SK-N-SH treated with all-trans-retinoic acid at 6 μM for 48 hours (cell line): ENCODE measurements at regions not wholly inside any gene's neighbourhood (a gene's known extent, or its start where the extent isn't known, plus 50 kb on each side); places are given as distances from the start of the nearest gene placed in this dataset.

ENCODE experiments used
- ARNTL ChIP-seq: fragments of 450-650 bp; formaldehyde crosslinking; IDR thresholded peaks from 2 replicates; pipeline ENCODE4 v1.5.0; 2020; ENCODE audit warnings: low read depth, mild to moderate bottlenecking, moderate library complexity, borderline replicate concordance
- CSRNP3 ChIP-seq: fragments of 250-450 bp; sonication (Bioruptor Pico); IDR thresholded peaks from 2 replicates; pipeline ENCODE4 v1.5.1; 2021; ENCODE audit warnings: mild to moderate bottlenecking, moderate library complexity
- ESRRG ChIP-seq: fragments of 250-450 bp; sonication (Bioruptor Pico); IDR thresholded peaks from 2 replicates; pipeline ENCODE4 v1.6.1; 2021; ENCODE audit warnings: mild to moderate bottlenecking
- ISL1 ChIP-seq: fragments of 250-450 bp; sonication (Bioruptor Pico); IDR thresholded peaks from 2 replicates; pipeline ENCODE4 v2.1.2; 2022; ENCODE audit warnings: mild to moderate bottlenecking, moderate library complexity
- PATZ1 ChIP-seq: fragments of 250-450 bp; sonication (Bioruptor Pico); IDR thresholded peaks from 2 replicates; pipeline ENCODE4 v1.8.0; 2020; ENCODE audit warnings: mild to moderate bottlenecking, moderate library complexity, borderline replicate concordance
- TCF4 ChIP-seq: fragments of 250-450 bp; sonication (Bioruptor Pico); IDR thresholded peaks from 2 replicates; pipeline ENCODE4 v1.8.0; 2021; ENCODE audit warnings: mild to moderate bottlenecking, moderate library complexity, borderline replicate concordance
- TSHZ2 ChIP-seq: fragments of 250-450 bp; sonication (Bioruptor Pico); IDR thresholded peaks from 2 replicates; pipeline ENCODE4 v1.5.0; 2020; ENCODE audit warnings: mild to moderate bottlenecking, moderate library complexity
- ZC3H10 ChIP-seq: fragments of 250-450 bp; sonication (Bioruptor Pico); IDR thresholded peaks from 2 replicates; pipeline ENCODE4 v1.5.1; 2021; ENCODE audit warnings: mild to moderate bottlenecking, moderate library complexity
- ZFP30 ChIP-seq: fragments of 450-650 bp; formaldehyde crosslinking; IDR thresholded peaks from 2 replicates; pipeline ENCODE4 v1.5.0; 2022; ENCODE audit warnings: mild to moderate bottlenecking, moderate library complexity
- ZNF565 ChIP-seq: fragments of 450-650 bp; formaldehyde crosslinking; conservative IDR thresholded peaks from 2 replicates; pipeline ENCODE4 v1.5.0; 2020; ENCODE audit warnings: low read depth, mild to moderate bottlenecking, moderate library complexity
- ZNF70 ChIP-seq: fragments of 450-650 bp; formaldehyde crosslinking; IDR thresholded peaks from 2 replicates; pipeline ENCODE4 v1.5.0; 2020; ENCODE audit warnings: mild to moderate bottlenecking, moderate library complexity

- TF ChIP-seq ARNTL (CRISPR knock-in tag) = no peak
- no peak for TF ChIP-seq ZFP30 (CRISPR knock-in tag)
- no peak for TF ChIP-seq CSRNP3 (CRISPR knock-in tag)
- TF ChIP-seq PATZ1 (CRISPR knock-in tag) = no peak
- TF ChIP-seq ESRRG (CRISPR knock-in tag) = no peak
- no peak for TF ChIP-seq ZC3H10 (CRISPR knock-in tag)
- TF ChIP-seq TCF4 (CRISPR knock-in tag) = no peak
- no peak for TF ChIP-seq ISL1 (CRISPR knock-in tag)
- no peak for TF ChIP-seq ZNF70 (CRISPR knock-in tag)
- no peak for TF ChIP-seq TSHZ2 (CRISPR knock-in tag)
- no peak for TF ChIP-seq ZNF565 (CRISPR knock-in tag)
Observed at GRCh38 chr10:117601716-117602115, 59.2 kb downstream of the EMX2 start.
